ENCODE measurements at regions not wholly inside any gene's neighbourhood (a gene's known extent, or its start where the extent isn't known, plus 50 kb on each side); places are given as distances from the start of the nearest gene placed in this dataset.
A peak's percentile ranks its signal among the peaks of the same experiment; 100 is the strongest.

DNA sequence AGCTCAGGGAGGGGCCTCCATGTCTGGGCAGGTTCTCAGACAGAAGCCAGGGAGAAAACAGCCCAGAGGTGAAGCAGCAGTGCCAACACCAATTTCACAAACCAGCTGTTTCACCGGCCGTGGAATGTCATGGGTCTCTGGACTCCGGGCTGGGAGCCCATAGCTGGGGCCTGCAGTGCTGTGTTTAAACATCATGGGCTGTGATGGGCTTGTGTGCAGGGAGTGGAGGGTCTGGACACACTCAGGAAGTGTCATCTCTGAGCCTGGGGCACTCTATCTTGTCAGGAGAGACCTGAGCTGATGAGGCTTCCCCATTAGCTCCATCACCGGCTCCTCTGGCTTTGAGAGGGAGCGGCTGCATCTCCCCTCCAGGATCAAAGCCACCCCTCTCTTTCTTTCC lies 173.6 kb upstream of the IGSF21 start:
- DNase-seq: no peak

DNA sequence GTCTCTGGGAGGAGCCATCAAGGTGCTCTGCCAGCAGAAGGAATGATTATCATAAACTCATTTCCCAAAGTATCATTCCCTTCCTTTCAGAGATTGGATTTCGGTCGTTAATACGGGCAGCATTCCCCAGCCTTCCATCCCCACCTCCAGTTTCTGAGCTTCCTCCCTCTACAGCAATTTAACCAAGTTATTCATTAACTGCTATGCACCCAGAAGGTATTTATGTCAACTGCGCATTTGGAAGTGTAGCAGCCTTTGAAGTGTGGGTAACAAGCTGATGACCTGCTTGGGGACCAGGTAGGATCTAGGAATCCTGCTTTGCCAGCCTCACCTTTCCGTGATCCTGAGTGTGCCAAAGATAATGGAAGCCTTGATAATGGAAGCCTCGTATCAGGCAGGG lies 172.4 kb upstream of the IGSF21 start:
- no peak for DNase-seq

DNA sequence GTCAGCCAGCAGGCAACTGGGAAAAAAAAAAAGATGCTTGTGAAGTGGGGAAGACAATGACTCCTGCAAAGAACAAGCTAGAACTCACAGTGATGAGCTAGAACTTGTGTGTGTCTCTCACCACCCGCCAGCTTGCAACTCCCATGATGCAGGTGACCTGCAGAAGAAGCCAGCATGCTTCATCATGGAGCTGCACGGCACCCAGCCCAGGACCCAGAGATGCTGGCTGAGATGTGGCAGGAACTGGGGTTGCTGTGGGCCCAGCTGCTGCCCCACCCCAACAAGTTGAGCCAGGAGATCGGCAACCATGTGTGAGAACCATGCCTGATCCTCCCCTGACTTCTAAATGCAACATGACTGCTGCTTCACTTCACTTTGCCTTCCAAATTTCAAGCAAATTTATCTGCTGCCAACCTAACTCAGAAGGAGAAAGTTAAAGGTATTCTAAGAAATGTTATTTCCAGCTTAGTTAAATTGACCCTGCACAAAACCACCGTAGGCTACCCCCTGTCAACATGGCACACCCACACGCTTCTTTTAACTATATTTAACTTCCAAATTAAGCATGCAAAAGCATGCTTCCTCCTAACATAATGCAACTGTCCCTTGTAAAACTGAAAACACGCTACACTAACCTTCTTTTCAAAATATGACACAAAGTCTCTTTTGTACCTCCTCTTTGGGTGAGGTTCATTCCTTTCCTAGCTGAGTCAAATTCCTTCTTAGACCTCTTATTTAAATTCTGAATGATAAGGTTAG lies 166.0 kb upstream of the IGSF21 start:
- no peak for DNase-seq

DNA sequence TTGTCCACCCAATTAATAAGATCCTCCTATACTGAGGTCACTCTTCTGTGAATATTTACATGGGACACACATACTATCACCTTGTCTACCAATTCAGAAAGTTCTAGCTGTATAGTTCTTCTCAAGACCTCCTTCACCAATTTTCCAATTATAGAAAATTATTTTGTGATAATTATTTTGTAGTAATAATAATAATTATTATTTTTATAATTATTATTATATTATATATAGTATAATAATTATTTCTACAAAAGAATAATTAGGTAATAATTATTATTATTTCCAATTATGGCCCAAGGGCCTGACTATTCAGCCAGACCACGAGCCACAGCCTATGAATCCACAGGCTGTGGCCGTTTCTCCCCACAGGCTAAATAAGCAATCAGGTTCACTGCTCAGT lies 164.1 kb upstream of the IGSF21 start:
- no peak for DNase-seq

DNA sequence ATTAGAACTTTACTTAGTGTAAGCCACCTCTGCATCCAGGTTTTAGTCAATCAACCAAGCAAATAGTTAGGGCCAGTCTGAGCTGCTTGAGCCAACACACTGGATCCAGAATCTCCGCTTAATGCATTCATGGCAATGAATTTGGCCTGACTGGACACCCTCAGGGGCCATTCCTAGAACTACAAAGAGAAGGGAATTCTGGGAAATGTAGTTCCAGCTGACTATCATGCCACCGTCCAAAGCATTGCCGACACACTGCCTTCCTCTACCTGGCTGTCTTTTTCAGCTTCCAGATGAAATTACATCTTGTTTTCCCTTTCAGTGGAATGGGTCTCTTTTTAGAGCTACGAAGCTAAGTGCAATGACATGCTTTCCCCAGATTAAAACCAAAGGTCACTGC lies 163.0 kb upstream of the IGSF21 start:
- no peak for DNase-seq

DNA sequence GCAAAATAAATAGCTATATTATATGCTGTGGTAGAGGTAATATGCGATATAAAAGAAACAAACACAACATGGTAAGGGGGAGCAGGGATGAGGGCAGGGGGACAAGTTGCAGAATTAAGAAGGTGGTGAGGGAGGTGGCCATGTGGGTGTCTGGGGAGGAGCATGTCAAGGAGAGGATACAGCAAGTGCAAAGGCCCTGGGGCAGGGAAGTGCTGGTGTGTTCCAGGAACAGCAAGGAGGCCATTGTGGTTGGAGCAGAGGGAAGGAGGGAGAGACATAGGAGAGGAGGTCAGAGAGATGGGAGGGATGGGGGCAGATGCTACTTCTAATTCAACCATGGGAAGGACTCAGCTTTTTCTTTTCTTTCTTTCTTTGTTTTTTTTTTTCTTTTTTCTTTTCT lies 161.2 kb upstream of the IGSF21 start:
- DNase-seq: no peak

DNA sequence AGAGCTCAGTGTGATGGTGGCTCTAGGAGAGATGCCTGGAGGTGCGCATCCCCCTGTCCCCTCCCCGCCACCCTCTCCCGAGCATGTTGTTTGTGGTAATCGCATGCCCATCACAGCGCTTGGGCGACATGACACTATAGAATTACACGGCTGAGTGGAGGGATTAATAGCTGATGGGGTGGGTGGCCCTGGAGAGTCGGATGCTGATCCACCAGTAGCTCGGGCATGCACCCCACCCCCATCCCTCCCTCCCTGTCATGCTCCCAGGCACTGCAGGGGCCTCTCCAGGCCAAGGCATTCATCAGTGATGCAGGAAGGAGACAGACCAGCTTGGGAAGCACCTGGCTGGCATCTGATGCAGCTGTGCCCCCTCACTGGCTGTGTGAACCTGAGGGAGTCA lies 159.0 kb upstream of the IGSF21 start:
- DNase-seq: peak; percentile 83

DNA sequence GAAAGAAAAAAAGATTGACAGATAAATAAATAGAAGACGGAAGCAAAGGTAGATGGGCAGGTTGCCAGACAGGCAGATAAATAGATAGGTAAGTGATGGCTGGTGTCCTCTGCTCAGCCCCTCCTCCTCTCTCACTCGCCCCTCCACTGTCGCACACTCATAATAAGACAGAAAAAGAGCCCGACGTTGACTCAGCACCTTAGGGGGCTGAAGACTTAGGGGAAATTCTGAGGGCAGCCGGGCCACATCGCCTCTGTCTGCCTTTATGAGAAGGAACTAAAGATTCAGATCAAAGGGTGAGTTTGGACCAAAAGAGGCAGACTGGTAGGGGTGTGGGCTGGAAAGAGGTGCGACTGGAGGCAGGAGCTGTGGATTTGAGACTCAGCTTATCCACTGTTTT lies 158.1 kb upstream of the IGSF21 start:
- DNase-seq: no peak

DNA sequence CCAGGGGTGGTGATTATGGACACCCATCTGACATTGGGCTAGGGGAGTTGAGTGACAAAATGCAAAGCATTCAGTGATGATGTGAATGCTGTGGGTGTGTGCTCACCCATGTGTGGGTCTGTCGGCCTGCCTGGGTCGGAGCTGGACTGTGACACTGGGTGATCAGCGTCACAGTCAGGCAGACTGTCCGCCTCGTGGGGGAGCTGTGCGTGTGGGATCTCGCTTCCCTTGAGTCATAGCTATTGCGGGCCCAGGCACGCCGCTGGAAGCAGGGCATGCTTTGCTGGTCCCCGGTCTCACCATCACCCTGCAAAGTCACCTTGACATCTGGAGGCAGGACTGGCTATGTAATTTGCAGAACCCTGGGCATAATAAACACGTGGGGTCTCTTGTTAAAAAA lies 156.9 kb upstream of the IGSF21 start:
- no peak for DNase-seq

DNA sequence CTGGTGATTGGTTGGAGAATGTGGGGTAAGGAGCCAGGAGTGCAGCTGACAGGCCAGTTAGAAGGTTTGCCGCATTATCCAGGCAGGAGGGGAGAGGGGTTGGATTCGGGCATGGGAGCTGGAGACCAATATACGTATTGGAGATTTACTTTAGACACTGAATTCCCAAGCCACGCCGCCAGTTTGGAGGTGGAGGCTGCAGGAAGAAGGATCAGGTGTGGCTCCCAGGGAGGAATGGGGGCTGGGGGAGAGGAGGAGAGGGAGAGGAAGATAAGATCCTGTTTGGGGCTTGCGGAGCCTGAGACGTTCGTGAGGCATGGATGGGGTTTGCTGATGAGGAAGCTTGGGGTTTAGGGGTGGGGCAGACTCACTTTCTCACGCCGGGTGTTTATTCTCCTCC lies 155.1 kb upstream of the IGSF21 start:
- no peak for DNase-seq

DNA sequence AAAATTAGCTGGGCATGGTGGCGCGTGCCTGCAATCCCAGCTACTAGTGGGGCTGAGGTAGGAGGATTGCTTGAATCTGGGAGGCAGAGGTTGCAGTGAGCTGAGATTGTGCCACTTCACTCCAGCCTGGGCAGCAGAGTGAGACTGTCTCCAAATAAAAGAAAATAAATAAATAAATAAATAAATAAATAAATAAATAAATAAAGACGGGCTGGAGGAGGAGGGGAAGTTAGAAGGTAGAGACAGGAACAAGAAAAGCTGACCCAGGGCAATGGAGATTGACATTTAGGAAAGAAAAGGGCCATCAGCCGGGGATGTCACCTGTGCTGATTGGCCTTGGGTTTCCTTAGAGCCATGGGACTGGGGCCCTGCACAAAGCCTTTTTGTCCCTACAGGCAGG lies 153.7 kb upstream of the IGSF21 start:
- no peak for DNase-seq

DNA sequence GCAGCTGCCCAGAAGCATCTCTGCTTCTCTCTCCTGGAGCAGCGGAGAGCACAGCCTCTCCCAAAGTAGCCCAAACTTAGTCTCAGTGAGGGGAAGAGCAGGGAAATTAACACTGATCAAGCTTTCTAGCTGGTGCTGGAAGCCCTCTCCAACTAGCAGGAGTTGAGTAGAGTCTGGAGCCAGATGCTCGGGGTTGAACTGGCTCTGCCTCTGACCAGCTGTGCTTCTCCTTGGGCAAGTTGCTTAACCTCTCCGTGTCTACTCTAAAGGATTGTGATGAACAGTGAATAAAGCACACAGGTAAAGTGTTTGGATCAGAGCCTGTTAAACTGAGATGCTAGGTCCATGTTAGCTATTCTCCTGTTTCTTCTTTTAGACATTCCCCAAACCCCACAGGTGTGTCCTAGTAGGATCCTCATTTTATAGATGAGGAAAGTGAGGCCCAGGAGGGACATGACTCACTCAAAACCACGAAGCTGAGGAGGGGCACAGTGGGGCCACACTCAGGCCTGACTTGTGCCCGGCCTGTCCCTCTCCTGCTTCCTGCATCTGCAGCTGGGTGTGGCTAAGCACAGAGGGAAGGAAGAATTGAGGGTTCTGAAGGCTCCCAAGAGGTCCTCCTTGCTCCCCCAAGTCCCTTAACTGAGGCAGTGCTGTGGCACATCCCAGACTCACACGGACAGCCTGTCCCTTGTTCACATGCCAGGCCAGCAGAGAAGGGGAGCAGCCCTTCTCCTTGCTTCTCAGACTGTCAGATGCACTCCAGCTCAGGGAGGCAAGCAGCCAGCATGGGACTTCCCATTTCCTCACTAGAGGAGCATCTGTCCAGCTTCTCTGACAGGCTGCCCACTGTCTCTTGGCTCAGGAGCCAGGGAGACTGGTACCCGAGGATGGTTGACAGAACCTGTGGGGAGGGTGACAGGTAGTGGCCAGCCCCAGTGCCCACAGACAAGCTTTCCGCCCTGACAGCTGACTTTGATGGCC lies 152.0 kb upstream of the IGSF21 start:
- DNase-seq: no peak

DNA sequence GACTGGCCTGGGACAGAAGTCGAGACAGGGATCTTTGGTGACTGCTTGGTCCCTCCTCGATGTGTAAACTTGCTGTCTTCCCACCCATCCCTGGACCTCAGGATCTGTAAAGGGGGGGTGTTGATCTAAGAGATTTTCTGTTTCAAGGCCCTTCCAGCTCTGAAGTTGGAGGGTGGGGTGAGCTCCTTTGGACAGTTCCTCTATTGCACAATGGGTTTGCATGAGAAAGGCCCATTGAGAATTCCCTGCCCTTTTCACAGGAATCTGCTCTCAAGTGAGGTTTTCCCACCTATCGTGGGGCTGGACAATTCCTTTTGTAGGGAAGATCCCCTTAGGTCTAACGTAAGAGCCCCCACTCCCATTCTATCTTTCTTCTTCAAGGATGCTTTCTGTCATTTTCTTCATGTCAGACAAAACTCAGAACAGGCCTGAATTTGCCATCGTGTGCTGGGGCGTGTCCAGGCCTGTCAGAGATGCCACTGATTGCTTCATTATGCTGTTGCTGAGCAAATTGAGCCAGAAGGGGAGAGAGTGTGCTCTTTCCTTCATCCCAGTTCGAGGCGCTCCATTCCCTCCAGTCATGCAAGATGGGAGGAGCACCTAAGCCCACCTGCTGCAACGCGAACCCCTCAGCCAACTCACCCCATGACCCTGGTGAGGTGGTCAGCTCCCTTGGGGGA lies 149.9 kb upstream of the IGSF21 start:
- DNase-seq: no peak

DNA sequence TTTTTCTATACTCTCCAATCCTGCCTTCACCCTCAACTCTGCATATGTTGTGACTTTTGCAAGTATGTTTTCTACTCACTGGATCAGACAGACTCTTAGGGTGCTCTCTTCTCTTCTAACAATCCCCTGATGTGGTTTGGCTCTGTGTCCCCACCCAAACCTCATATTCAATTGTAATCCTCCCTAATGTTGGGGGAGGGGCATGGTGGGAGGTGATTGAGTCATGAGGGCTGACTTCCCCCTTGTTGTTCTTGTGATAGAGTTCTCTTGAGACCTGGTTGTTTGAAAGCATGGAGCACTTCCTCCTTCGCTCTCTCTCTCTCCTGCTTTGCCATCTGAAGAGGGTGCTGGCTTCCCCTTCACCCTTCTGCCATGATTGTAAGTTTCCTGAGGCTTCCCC lies 148.9 kb upstream of the IGSF21 start:
- DNase-seq: no peak

DNA sequence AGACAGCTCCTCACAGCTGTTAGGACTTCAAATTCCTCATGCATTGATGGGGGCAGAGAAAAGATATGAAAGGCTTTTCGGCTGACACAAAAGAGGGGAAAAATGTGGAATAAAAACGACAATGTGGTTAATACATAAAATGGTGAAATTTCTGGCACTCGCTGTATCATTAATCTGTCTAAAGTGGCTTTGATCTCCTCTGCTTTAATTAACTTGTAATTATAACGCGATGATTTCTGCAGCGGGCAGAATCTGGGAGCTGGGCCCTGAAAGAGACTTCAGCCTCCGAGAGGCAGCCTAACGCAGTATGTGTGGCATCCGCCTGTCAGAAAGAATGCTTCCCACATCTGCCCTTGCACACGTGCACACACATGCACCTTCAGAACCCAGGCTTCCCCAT lies 144.1 kb upstream of the IGSF21 start:
- DNase-seq: no peak

DNA sequence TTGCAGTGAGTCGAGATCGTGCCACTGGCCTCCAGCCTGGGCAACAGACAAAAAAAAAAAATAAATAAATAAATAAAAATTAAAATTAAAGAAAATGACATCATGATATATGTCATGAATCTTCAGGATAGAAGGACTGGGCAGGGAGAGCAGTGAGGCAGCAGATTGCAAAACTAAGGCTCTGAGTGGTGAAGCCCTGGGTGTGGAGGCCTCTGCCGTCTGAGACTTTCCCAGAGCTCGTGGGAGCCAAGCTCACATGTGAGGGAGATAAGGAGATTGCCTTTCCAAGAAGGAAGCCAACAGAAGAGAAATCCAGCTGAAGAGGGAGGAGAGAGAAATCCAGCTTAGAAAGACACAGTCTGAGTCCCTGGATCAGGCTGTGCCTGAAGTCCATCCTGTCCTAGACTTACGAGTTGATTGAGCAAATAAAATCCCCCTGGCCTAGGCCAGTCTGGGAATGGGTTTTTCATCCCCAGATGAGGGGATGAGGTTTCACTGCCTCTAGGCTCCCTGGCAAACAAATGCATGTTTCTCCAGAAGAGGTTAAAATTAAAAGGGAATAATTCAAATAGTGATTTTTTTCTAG lies 142.0 kb upstream of the IGSF21 start:
- DNase-seq: no peak

DNA sequence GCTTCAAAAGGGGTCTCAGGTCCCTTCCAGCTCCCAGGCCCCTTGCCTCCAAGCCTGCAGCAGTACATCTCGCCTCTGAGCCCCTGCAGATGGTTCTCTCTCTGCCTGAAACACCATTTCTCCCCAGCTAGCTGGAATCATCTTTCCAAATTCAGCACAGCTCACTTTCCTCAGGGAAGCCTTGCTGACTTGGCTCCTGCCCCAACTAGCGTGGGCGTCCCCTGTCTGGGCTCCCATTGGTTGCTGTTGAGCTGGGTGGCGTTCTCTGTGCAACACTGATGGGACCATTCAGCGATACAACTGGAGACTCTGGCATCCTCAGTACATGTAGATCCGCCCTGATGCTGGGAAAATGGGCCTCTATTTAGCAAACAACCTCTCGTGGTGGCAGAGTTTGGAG lies 141.3 kb upstream of the IGSF21 start:
- DNase-seq: no peak

DNA sequence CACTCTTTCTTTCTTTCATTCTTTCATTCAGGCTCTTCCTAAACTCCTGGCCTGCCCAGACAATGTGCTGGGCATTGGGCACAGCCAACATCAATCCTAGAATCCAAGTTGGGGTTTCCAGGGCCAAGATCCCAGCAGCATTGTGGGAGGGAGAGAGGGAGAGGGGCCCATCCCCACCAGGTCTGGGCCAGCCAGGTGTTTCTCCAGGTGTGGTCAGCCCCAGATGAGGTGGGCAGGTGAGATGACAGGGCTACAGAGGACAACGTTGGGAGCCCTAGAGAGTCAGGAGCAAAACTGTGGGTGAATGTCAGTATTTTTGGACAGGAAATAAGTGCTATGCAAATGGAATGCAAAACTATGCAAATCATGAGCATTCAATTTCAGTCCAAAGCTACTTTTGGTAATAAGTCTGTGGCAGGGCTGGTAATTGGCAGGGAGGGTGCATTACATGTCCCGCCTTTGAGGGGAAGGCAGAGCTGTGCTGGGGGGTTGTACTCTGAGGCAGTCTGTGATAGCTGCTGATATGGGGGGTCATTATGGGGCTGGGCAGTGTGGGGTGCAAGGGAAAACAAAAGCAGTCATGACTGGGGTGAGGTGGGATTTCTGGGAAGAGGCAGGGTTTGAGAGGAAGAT lies 139.9 kb upstream of the IGSF21 start:
- DNase-seq: no peak

DNA sequence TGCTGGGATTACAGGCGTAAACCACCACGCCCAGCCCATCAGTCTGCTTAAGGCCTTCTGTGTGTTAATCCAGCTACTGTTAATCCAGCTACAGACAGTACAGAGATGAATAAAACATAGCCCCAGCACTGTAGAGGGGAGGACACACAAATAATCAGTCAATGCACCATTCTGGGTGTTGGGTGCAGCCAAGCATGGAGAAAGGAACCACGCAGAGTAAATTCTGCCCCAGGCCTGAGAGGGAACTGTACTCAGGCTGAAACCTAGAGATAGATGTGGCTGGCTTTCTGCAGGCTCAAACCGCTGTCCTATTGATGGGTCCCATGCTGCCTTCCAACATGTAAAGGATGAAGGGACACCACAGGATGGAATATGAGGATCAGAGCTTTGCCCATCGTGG lies 136.8 kb upstream of the IGSF21 start:
- DNase-seq: no peak

DNA sequence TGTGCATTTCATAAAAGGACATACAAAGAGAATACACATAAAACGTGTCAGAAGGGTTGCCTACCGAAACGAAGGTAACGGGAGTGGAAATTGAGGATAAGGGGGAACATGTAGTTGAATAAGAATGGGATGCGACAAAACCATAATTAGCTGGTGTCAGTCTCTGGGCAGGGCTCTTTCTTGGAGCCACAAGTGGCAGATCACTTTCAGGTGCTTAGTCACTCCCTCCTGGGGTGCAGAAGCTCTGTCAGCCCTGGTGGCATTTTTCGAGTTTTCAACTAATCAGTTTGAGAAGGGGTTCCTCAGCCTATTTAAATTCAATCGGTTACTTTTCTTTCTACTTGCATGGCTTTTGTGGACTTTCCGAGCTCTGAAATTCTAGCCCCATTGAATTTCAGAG lies 133.9 kb upstream of the IGSF21 start:
- no peak for DNase-seq

DNA sequence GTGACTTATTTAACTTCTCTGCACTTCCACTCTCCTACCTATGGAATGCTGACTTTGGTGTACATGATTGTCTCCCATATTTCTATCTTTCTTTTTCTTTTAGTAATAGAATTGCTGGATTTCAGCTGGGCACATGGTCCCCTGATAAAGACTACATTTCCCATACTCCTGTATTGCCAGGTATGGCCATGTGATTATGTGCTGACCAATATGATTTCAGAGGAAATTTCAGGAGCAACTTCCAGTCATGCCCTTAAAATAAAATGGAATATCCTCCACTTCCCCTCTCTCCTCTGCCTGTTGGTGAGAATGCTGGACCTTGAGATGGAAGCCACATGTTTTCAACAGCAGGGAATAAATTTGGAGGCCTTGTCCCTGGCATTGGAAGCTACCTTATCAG lies 130.7 kb upstream of the IGSF21 start:
- no peak for DNase-seq

DNA sequence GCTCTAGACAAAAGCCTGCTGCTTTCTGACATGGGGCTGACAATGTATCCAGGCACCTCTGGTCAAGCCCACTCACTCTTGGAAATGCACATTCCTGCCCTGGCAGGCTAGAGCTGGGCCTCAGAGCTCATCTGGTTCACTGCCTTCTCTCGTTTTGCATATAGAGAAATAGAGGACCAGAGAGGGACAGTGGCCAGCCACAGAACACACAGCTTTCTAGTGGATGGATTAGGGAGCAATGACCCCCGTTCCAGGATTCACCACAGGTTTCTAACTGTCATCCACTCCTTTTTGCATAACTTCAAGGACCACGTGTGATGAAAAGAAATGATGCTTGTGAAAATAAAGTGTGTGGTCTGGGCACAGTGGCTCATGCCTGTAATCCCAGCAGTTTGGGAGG lies 129.6 kb upstream of the IGSF21 start:
- DNase-seq: no peak

DNA sequence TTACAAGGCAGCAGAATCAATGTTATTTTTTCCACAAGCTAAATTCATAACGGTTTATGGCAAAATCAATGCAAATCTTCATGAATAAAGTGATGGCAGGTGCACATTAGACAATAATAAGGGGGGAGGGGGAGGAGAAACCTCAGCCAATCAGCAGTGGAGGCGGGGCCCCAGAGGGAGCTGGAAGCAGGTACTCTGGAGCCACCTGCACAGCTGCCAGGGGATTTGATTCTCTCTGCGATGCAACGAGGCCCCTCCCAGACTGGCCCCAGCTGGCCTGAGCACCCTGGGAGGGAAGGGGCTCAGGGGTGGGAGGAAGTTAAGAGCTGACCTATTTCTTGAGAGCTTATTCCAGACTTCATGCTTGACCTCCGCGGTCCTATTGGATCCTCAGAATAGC lies 127.8 kb upstream of the IGSF21 start:
- peak; percentile 42 for DNase-seq

All from NCI-H82 (cell line).